Activated naive CD8-positive, alpha-beta T cell treated with anti-CD3 and anti-CD28 coated beads for 36 hours (primary cell): ENCODE measurements at regions not wholly inside any gene's neighbourhood (a gene's known extent, or its start where the extent isn't known, plus 50 kb on each side); places are given as distances from the start of the nearest gene placed in this dataset.

Experiments used
- DNase-seq: peaks from one replicate; pipeline ENCODE4 v3.0.0; 2021
- H3K27ac Mint-ChIP-seq: one replicate; pipeline ENCODE4 v1.8.0; 2022; ENCODE audit warnings: mild to moderate bottlenecking, moderate library complexity, mixed read lengths
- H3K27me3 Mint-ChIP-seq: one replicate; pipeline ENCODE4 v1.8.0; 2022; ENCODE audit warnings: mild to moderate bottlenecking, mixed read lengths
- H3K36me3 Mint-ChIP-seq: one replicate; pipeline ENCODE4 v1.8.0; 2021; ENCODE audit warnings: mild to moderate bottlenecking, mixed read lengths
- H3K4me1 Mint-ChIP-seq: one replicate; pipeline ENCODE4 v1.8.0; 2021; ENCODE audit warnings: mixed read lengths
- H3K4me3 Mint-ChIP-seq: one replicate; pipeline ENCODE4 v1.8.0; 2022; ENCODE audit warnings: mild to moderate bottlenecking, moderate library complexity, mixed read lengths
- H3K9me3 Mint-ChIP-seq: one replicate; pipeline ENCODE4 v1.8.0; 2022; ENCODE audit warnings: mixed read lengths

GRCh38 chr1:80217377-80217986 lies 1211.0 kb upstream of the ADGRL4 start:
- H3K4me3 Mint-ChIP-seq = no peak overlapping the region
- no peak for DNase-seq
- H3K27ac Mint-ChIP-seq = no peak overlapping the region
- H3K4me1 Mint-ChIP-seq = no peaks in the 10 kb centered on the region
- no peaks in the 10 kb centered on the region for H3K9me3 Mint-ChIP-seq
- no peaks in the 10 kb centered on the region for H3K27me3 Mint-ChIP-seq
- H3K36me3 Mint-ChIP-seq = no peaks in the 10 kb centered on the region

GRCh38 chr1:80214888-80215540 lies 1208.5 kb upstream of the ADGRL4 start:
- no peak overlapping the region for H3K4me3 Mint-ChIP-seq
- no peaks in the 10 kb centered on the region for H3K9me3 Mint-ChIP-seq
- H3K4me1 Mint-ChIP-seq = no peaks in the 10 kb centered on the region
- no peak for DNase-seq
- H3K27ac Mint-ChIP-seq = no peak overlapping the region
- H3K27me3 Mint-ChIP-seq = no peaks in the 10 kb centered on the region
- H3K36me3 Mint-ChIP-seq = no peaks in the 10 kb centered on the region

- no peaks in the 10 kb centered on the region for H3K36me3 Mint-ChIP-seq
- no peaks in the 10 kb centered on the region for H3K9me3 Mint-ChIP-seq
- DNase-seq = no peak
- H3K4me3 Mint-ChIP-seq = no peak overlapping the region
- H3K27ac Mint-ChIP-seq = no peak overlapping the region
- no peaks in the 10 kb centered on the region for H3K27me3 Mint-ChIP-seq
- H3K4me1 Mint-ChIP-seq = no peaks in the 10 kb centered on the region
Measured at GRCh38 chr1:80212948-80213347, 1206.4 kb upstream of the ADGRL4 start.

DNA sequence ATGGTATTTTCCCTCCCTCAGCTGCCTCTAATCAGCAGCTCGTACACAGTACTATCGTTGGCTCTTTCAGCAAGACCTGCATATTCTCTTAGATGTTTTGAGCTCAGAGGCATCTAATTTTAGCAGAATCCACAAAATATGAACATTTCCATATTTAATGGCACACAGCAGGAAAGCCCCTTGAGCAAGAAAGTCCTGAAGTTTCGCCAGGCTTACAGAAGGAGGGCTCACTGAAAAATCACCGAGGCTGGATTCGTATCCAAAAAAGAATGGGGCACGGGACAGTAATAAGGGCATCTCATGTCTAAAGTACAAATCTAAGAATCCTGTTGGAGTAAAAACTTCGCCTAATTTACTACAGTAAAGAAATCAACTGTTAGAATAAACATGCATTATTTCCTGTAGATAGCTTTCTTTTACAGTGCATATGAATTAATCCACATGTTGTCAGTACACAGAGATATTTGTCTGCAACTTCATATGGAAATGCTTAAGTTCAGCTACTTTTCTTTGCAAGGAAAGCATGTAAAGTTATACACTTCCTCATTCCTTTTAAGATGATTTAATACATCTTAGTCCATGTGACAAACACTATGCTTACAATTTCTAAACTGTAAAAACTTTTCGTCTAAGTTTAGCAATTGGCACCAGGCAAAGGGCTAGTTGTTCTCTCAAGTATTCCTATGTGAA lies 1205.3 kb upstream of the ADGRL4 start:
- H3K36me3 Mint-ChIP-seq = no peaks in the 10 kb centered on the region
- no peaks in the 10 kb centered on the region for H3K4me1 Mint-ChIP-seq
- no peak for DNase-seq
- no peaks in the 10 kb centered on the region for H3K9me3 Mint-ChIP-seq
- no peaks in the 10 kb centered on the region for H3K27me3 Mint-ChIP-seq
- no peak overlapping the region for H3K4me3 Mint-ChIP-seq
- no peak overlapping the region for H3K27ac Mint-ChIP-seq

GRCh38 chr1:80202118-80202517 lies 1195.6 kb upstream of the ADGRL4 start:
- Mint-ChIP-seq H3K27me3 (no peaks in the 10 kb centered on the region), H3K4me3 (no peak overlapping the region), H3K27ac (no peak overlapping the region), H3K36me3 (no peaks in the 10 kb centered on the region), H3K9me3 (no peaks in the 10 kb centered on the region), H3K4me1 (no peaks in the 10 kb centered on the region)
- DNase-seq = no peak

GRCh38 chr1:80194221-80194620 lies 1187.7 kb upstream of the ADGRL4 start:
- Mint-ChIP-seq H3K4me3 (no peak overlapping the region), H3K4me1 (no peaks in the 10 kb centered on the region), H3K27me3 (no peaks in the 10 kb centered on the region), H3K9me3 (no peaks in the 10 kb centered on the region), H3K36me3 (no peaks in the 10 kb centered on the region), H3K27ac (no peak overlapping the region)
- DNase-seq = no peak

DNA sequence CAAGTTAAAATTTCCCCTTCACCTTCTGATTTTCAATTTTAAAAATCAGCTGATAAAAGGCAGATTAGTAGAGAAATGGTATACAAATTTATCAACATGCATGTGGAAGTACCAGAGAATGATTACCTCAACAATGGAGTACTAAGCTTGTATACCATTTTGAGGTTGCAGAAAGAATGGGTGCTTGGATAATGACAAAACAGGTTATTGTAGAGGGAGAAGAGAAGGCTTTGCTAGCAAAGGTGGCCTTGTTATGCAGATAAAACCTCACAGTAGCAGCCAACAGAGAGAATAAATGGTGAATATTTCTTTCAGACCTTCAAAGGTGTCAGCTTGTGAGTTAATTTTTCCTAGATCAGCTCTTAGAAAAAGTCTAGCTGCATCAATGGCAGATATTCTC lies 1174.9 kb upstream of the ADGRL4 start:
- H3K27ac Mint-ChIP-seq = no peak overlapping the region
- H3K27me3 Mint-ChIP-seq = no peaks in the 10 kb centered on the region
- H3K4me1 Mint-ChIP-seq = no peaks in the 10 kb centered on the region
- no peak overlapping the region for H3K4me3 Mint-ChIP-seq
- no peak for DNase-seq
- H3K36me3 Mint-ChIP-seq = no peaks in the 10 kb centered on the region
- H3K9me3 Mint-ChIP-seq = no peaks in the 10 kb centered on the region

GRCh38 chr1:80171631-80172030 lies 1165.1 kb upstream of the ADGRL4 start:
- H3K27me3 Mint-ChIP-seq = no peaks in the 10 kb centered on the region
- no peaks in the 10 kb centered on the region for H3K4me1 Mint-ChIP-seq
- H3K27ac Mint-ChIP-seq = no peak overlapping the region
- no peaks in the 10 kb centered on the region for H3K36me3 Mint-ChIP-seq
- DNase-seq = no peak
- H3K4me3 Mint-ChIP-seq = no peak overlapping the region
- no peaks in the 10 kb centered on the region for H3K9me3 Mint-ChIP-seq

GRCh38 chr1:80170811-80171485 lies 1164.4 kb upstream of the ADGRL4 start:
- Mint-ChIP-seq H3K27me3 (no peaks in the 10 kb centered on the region), H3K27ac (no peak overlapping the region), H3K4me1 (no peaks in the 10 kb centered on the region), H3K9me3 (no peaks in the 10 kb centered on the region), H3K36me3 (no peaks in the 10 kb centered on the region), H3K4me3 (no peak overlapping the region)
- DNase-seq = no peak

GRCh38 chr1:80164150-80164549 lies 1157.6 kb upstream of the ADGRL4 start:
- H3K27me3 Mint-ChIP-seq = no peaks in the 10 kb centered on the region
- DNase-seq = no peak
- H3K4me1 Mint-ChIP-seq = no peaks in the 10 kb centered on the region
- peaks cover 2% of the 10 kb centered on the region for H3K9me3 Mint-ChIP-seq
- H3K4me3 Mint-ChIP-seq = no peak overlapping the region
- no peak overlapping the region for H3K27ac Mint-ChIP-seq
- no peaks in the 10 kb centered on the region for H3K36me3 Mint-ChIP-seq

GRCh38 chr1:80163686-80164085 lies 1157.2 kb upstream of the ADGRL4 start:
- H3K4me3 Mint-ChIP-seq = no peak overlapping the region
- no peak overlapping the region for H3K27ac Mint-ChIP-seq
- H3K9me3 Mint-ChIP-seq = peaks cover 2% of the 10 kb centered on the region
- no peaks in the 10 kb centered on the region for H3K4me1 Mint-ChIP-seq
- DNase-seq = no peak
- H3K27me3 Mint-ChIP-seq = no peaks in the 10 kb centered on the region
- no peaks in the 10 kb centered on the region for H3K36me3 Mint-ChIP-seq

GRCh38 chr1:80158771-80159170 lies 1152.2 kb upstream of the ADGRL4 start:
- Mint-ChIP-seq H3K27ac (no peak overlapping the region), H3K4me1 (no peaks in the 10 kb centered on the region), H3K9me3 (peaks cover 5% of the 10 kb centered on the region), H3K27me3 (no peaks in the 10 kb centered on the region), H3K4me3 (no peak overlapping the region), H3K36me3 (no peaks in the 10 kb centered on the region)
- DNase-seq = no peak

DNA sequence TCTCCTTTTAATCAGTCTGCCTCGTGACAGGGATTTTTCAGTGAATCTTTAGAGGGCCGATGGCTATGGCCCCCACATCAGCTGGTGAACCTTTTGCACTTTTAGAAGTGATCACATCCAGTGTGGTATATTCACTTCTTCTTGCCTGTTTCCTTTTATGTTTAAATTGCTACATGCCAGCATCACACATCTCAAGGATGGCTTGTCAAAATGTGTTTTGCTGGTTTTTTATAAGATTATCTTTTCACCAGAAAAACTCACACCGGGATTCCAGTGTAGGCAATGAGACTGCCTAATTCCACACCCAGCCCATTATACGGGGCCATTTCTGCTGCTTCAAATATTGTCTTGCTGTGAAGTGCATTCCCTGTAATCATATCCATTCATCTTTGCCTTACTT lies 1151.7 kb upstream of the ADGRL4 start:
- Mint-ChIP-seq H3K9me3 (peaks cover 5% of the 10 kb centered on the region), H3K27me3 (no peaks in the 10 kb centered on the region), H3K27ac (no peak overlapping the region), H3K4me3 (no peak overlapping the region), H3K4me1 (no peaks in the 10 kb centered on the region), H3K36me3 (no peaks in the 10 kb centered on the region)
- no peak for DNase-seq

DNA sequence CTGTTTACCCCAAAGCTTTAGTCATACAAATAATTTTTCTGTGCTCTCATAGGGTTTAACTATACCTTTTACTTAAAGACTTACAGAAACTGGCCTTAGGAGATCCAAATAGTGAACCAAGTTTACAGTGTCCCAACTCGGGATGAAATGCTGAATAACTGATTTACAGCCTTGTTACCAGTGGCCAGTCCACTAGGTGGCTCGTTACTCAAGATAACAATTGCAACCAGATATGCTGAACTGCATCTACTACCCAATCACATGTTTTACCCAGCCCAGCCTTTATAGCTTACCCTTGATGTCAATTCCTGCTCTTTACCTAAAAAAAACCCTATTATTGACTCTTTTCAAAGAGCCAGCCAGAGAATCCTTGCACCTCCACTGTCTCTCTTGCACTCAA lies 1148.8 kb upstream of the ADGRL4 start:
- Mint-ChIP-seq H3K4me3 (no peak overlapping the region), H3K27ac (no peak overlapping the region), H3K4me1 (no peaks in the 10 kb centered on the region), H3K27me3 (no peaks in the 10 kb centered on the region), H3K9me3 (peaks cover 5% of the 10 kb centered on the region), H3K36me3 (no peaks in the 10 kb centered on the region)
- DNase-seq = no peak

DNA sequence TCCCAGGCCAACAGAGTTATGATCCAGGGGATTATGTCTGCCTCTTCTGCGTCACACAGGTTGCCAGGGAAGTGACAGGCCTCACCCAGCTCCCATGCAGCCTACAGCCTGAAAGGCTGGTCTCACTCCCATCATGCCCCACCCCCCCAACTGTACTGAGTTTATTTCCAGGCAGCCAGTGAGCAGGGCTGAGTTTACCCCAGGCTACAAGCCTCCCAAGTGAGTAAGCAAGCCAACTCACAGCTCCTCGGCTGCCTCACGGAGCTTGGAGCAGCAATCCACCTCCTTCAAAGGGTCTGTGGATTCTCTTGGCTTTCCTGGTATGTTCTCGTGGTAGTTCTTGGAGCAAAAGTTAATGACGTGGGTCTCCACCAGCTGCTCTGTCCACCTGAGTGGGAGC lies 1147.6 kb upstream of the ADGRL4 start:
- Mint-ChIP-seq H3K9me3 (peaks cover 10% of the 10 kb centered on the region), H3K4me3 (no peak overlapping the region), H3K27me3 (no peaks in the 10 kb centered on the region), H3K4me1 (no peaks in the 10 kb centered on the region), H3K36me3 (no peaks in the 10 kb centered on the region), H3K27ac (no peak overlapping the region)
- DNase-seq = no peak
